HFFc6 (cell line): ENCODE measurements at regions not wholly inside any gene's neighbourhood (a gene's known extent, or its start where the extent isn't known, plus 50 kb on each side); places are given as distances from the start of the nearest gene placed in this dataset.
"Not testable (repeated sequence)": the region's sequence is repeated elsewhere in the genome, so short reads cannot be mapped to it uniquely, and the experiment has no call there.

Source experiments
- DNase-seq: peaks from one replicate; pipeline ENCODE4 v3.0.0-alpha.2; 2018
- H3K27ac Mint-ChIP-seq: 2 replicates; pipeline ENCODE4 v1.8.0; 2020; ENCODE audit warnings: mild to moderate bottlenecking, mixed read lengths
- H3K27me3 Mint-ChIP-seq: 2 replicates; pipeline ENCODE4 v1.8.0; 2021; ENCODE audit warnings: mild to moderate bottlenecking, moderate library complexity, mixed read lengths; ENCODE audit not compliant: insufficient read depth
- H3K36me3 Mint-ChIP-seq: 2 replicates; pipeline ENCODE4 v1.8.0; 2021; ENCODE audit warnings: low read depth, mixed read lengths
- H3K4me1 Mint-ChIP-seq: 2 replicates; pipeline ENCODE4 v1.8.0; 2020; ENCODE audit warnings: low read depth, mixed read lengths
- H3K4me3 Mint-ChIP-seq: 2 replicates; pipeline ENCODE4 v1.8.0; 2020; ENCODE audit warnings: mild to moderate bottlenecking, moderate library complexity, mixed read lengths
- H3K9me3 Mint-ChIP-seq: 2 replicates; pipeline ENCODE4 v1.8.0; 2020; ENCODE audit warnings: mild to moderate bottlenecking, mixed read lengths
- CTCF ChIP-seq: fragments of 200-600 bp; sonication (generic); IDR thresholded peaks from 2 replicates; pipeline ENCODE4 v1.5.0; 2021; ENCODE audit warnings: antibody characterized with exemption, mild to moderate bottlenecking

DNA sequence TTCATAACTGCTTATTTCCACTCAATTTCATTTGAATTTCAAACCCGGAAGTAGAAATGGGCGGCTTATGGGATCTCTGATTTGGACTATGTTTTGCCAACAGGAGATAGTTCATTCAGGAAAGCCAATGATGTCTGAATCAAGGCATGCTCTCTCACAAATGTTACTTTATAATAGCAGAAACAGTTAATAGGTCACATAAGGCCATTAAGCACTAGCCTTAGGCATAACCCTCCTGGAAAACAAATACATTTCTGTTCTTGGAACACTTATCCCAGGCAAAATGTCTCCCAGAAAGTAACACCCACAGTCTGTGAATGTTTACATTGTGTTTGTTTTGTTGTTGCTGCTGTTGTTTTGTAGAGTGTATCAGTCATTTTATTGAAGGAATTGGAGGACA lies 1347.2 kb upstream of the PCDH7 start:
- Mint-ChIP-seq H3K27me3 (no peaks in the 10 kb centered on the region; the same call in 1 of the 2 replicates), H3K4me1 (peaks cover 5% of the 10 kb centered on the region; the same call in 1 of the 2 replicates), H3K4me3 (no peak overlapping the region), H3K9me3 (no peaks in the 10 kb centered on the region), H3K36me3 (no peaks in the 10 kb centered on the region), H3K27ac (no peak overlapping the region)
- no peak for TF ChIP-seq CTCF
- no peak for DNase-seq

DNA sequence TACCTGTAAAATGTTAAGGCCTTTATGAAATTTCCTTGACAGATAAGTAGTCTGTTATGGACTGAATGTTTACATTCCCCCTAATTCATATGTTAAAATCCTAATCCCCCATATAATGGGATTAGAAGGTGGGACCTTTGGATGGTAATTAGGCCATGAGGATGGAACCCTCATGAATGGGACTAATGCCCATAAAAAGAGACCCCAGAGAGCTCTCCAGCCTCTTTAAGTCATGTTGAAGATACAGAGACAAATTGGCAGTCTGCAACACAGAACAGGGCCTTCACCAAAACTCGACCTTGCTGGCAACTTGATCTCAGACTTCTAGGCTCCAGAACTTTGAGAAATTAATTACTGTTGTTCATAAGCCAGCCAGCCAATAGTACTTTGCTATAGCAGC lies 1344.5 kb upstream of the PCDH7 start:
- Mint-ChIP-seq H3K27me3 (no peaks in the 10 kb centered on the region; the same call in 1 of the 2 replicates), H3K36me3 (peaks cover 4% of the 10 kb centered on the region; the same call in 1 of the 2 replicates)
- TF ChIP-seq CTCF, result no peak

DNA sequence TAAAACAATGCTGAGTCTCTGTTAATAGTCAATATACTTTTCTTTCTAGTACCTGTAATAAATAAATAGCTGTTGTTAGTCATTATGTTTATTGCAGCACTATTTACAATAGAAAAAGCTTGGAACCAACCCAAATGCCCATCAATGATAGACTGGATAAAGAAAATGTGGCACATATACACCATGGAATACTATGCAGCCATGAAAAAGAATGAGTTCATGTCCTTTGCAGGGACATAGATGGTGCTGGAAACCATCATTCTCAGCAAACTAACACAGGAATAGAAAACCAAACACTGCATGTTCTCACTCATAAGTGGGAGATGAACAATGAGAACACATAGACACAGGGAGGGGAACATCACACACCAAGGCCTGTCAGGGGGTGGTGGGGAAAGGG lies 1341.9 kb upstream of the PCDH7 start:
- H3K4me1 Mint-ChIP-seq, H3K36me3 Mint-ChIP-seq, DNase-seq, H3K27ac Mint-ChIP-seq, H3K27me3 Mint-ChIP-seq, H3K4me3 Mint-ChIP-seq, H3K9me3 Mint-ChIP-seq: not testable (repeated sequence)

More for the DNA sequence above, 1344.5 kb upstream of the PCDH7 start:
- Mint-ChIP-seq H3K27ac (no peak overlapping the region), H3K9me3 (no peaks in the 10 kb centered on the region), H3K4me3 (no peak overlapping the region), H3K4me1 (no peaks in the 10 kb centered on the region; the same call in 1 of the 2 replicates)
- no peak for DNase-seq

- Mint-ChIP-seq H3K36me3 (peaks cover 18% of the 10 kb centered on the region), H3K27me3 (no peaks in the 10 kb centered on the region), H3K9me3 (peaks cover 17% of the 10 kb centered on the region), H3K4me3 (peak overlapping the region; percentile 38; the same call in 1 of the 2 replicates), H3K4me1 (peaks cover 22% of the 10 kb centered on the region), H3K27ac (peak overlapping the region; percentile 33)
- no peak for TF ChIP-seq CTCF
- peak; percentile 75 for DNase-seq
Measured at GRCh38 chr4:29390921-29391320, 1329.2 kb upstream of the PCDH7 start.

- Mint-ChIP-seq H3K27me3 (no peaks in the 10 kb centered on the region), H3K36me3 (peaks cover 8% of the 10 kb centered on the region; the same call in 1 of the 2 replicates), H3K27ac (peak overlapping the region; percentile 8), H3K4me3 (peak overlapping the region; percentile 15; the same call in 1 of the 2 replicates), H3K4me1 (peaks cover 40% of the 10 kb centered on the region), H3K9me3 (no peaks in the 10 kb centered on the region)
- no peak for TF ChIP-seq CTCF
- DNase-seq, result peak; percentile 28
Measured at GRCh38 chr4:29405116-29405515, 1315.1 kb upstream of the PCDH7 start.

GRCh38 chr4:29415771-29416170 lies 1304.4 kb upstream of the PCDH7 start:
- no peaks in the 10 kb centered on the region; the same call in 1 of the 2 replicates for H3K36me3 Mint-ChIP-seq
- DNase-seq, result no peak

More at GRCh38 chr4:29415771-29416170, 1304.4 kb upstream of the PCDH7 start:
- H3K4me3 Mint-ChIP-seq, result peak overlapping the region; percentile 75; the same call in 1 of the 2 replicates
- no peak for TF ChIP-seq CTCF
- H3K27me3 Mint-ChIP-seq, result no peaks in the 10 kb centered on the region
- H3K4me1 Mint-ChIP-seq, result peaks cover 30% of the 10 kb centered on the region
- no peaks in the 10 kb centered on the region for H3K9me3 Mint-ChIP-seq
- no peak overlapping the region; the same call in 1 of the 2 replicates for H3K27ac Mint-ChIP-seq
